ENCODE measurements at regions not wholly inside any gene's neighbourhood (a gene's known extent, or its start where the extent isn't known, plus 50 kb on each side); places are given as distances from the start of the nearest gene placed in this dataset.

DNA sequence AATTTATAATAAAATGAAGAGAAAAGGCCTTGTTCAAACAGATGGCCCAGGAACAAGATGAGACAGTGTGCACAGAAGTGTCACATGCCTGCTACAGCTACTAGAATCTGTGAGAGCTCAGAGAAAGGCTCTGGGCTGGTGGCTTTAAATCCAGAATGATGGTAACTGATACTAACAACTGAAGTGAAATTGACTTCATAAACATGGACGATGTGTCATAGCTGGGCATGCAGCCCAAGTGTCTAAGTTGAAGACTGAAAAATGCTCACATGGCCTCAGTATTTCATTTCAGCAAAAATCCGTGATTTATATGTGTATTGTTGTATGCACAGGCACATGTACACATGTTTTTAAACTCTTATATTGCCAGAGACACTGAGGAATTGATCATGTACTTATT lies 208.3 kb upstream of the RUNX1 start:
- peak; percentile 94 for DNase-seq (ENCODE audit: low read depth)

GRCh38 chr21:35256468-35256988 lies 207.4 kb upstream of the RUNX1 start:
- peak; percentile 97 for DNase-seq (ENCODE audit: low read depth)

DNA sequence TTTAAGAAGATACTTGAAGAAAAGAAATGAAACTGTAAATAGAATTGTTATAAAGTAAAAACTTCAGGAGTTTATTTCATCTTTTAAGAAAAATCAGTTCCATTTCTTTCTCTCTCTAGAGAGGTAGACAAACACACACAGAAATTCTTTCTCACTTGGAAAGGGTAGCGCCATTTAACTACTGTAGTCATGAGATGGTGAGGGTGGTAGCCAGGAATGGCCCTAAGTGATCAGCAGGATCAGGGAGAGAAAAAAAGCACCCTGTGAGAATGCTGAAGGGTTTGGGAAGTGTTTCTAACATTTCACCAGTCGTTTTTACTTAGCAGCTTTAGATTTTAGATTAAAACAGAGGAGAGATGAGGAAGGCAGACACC lies 205.7 kb upstream of the RUNX1 start:
- DNase-seq (ENCODE audit: low read depth), result no peak

GRCh38 chr21:35254006-35254764 lies 205.1 kb upstream of the RUNX1 start:
- DNase-seq (ENCODE audit: low read depth), result peak; percentile 93

DNA sequence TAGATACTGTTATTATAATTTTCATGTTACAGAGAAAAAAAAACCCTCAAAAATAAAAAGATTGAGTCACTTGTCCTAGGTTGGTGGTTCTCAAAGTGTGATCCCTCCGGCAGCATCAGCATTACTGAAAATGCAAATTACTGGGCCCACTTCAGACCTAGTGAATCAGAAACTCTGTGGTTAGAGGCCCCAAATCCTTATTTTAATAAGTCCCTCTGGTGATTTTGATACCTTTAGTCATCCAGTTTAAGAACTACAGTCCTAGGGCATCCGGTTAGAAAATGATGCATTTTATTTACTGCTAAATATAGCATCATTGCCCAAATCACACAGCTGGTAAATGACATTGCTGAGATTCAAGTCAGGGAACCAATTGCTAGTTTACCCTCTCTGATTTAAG lies 203.7 kb upstream of the RUNX1 start:
- peak; percentile 52 for DNase-seq (ENCODE audit: low read depth)

GRCh38 chr21:35249636-35250035 lies 200.5 kb upstream of the RUNX1 start:
- no peak for DNase-seq (ENCODE audit: low read depth)

GRCh38 chr21:35245879-35246278 lies 196.8 kb upstream of the RUNX1 start:
- DNase-seq (ENCODE audit: low read depth), result no peak

DNA sequence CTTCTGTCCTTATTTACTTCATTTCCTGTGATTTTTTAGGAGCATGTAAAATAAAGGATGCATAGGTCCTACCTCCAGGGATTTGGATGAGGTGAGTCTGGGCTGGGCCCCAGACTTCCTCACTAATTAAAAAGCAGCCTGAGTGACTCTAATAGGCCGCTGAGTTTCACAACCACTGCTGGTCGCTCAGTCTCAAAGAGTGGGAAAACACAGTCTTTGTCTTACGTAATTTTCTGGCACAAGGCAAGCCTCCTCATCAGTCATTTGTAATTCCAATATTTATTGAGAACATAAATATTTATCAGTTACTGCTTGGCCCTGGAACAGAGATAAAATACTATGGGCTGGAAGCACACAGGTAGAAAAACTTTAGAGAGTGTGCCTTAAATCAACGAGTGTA lies 195.4 kb upstream of the RUNX1 start:
- peak; percentile 49 for DNase-seq (ENCODE audit: low read depth)

DNA sequence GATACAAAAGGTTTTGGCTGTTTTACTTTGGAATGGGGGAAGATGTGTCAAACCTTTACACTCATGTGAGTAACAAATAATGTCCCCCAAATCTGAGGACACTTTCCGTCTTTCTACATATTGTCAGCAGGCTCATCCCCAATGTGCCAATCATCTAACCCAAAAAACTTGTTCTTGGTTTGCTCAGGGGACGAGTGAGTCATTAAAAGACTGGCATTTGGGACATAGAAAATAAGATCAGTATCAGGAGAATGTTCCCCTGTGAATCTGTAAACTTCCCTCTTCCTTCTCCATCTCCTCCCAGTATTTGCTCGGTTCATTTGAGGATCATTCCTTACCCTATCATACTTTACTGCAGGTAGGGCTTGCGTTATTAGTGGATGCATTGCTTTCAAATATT lies 194.1 kb upstream of the RUNX1 start:
- no peak for DNase-seq (ENCODE audit: low read depth)

GRCh38 chr21:35239811-35240219 lies 190.7 kb upstream of the RUNX1 start:
- no peak for DNase-seq (ENCODE audit: low read depth)

GRCh38 chr21:35238119-35238518 lies 189.0 kb upstream of the RUNX1 start:
- DNase-seq (ENCODE audit: low read depth), result no peak

DNA sequence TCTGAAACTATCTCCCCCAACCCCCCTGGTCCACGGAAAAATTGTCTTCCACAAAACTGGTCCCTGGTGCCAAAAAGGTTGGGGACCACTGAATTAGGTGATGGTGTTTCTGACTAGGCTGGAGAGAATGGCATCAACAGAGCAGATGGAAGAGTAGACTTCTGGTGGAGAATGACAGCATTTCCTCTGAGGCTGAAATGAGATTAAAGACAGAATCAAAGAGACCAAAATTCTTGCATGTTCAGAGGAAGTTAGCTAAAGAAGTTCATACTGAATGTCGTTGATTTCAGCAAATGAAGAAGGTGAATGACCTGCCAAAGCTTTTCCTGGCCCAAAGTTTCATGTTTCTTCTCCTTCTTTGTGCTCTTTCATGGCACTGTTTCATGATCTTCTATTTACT lies 188.2 kb upstream of the RUNX1 start:
- DNase-seq (ENCODE audit: low read depth), result no peak

DNA sequence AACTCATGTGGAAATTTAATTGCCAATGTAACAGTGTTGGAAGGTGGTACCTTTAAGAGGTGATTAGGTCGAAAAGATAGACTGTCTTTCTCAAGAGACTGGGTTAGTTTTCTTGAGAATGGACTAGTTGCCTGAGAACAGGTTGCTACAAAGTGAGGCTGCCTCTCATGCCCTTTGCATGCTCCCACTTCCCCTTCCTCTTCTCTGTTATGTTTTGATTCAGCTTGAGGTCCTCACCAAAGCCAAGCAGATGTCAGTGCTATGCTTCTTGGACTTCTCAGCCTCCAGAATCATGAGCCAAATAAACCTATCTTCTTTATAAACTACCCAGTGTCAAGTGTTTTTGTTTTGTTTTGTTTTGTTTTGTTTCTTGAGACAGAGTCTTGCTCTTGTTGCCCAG lies 187.0 kb upstream of the RUNX1 start:
- DNase-seq (ENCODE audit: low read depth), result no peak

- DNase-seq (ENCODE audit: low read depth), result peak; percentile 30
These were observed 185.6 kb upstream of the RUNX1 start for GRCh38 chr21:35234725-35235124.

DNA sequence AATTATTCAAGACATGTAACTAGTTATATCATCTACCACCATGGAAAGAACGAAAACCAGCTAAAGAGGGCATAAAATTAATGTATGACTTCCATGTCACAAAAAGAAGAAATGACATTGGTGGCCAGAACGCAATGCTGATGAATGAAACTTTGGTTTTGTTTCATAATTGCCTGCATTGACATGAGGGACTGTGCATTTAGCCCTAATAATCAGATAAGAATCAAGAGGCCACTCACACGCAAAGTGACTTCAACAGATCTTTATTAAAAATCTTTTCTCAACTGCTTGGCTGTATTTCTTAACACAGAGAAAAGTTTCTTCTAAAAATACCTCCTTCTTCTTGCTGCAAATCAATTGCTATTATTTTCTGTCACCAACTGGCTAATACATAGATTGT lies 184.7 kb upstream of the RUNX1 start:
- no peak for DNase-seq (ENCODE audit: low read depth)

GRCh38 chr21:35232545-35233176 lies 183.6 kb upstream of the RUNX1 start:
- DNase-seq (ENCODE audit: low read depth), result peak; percentile 65

DNA sequence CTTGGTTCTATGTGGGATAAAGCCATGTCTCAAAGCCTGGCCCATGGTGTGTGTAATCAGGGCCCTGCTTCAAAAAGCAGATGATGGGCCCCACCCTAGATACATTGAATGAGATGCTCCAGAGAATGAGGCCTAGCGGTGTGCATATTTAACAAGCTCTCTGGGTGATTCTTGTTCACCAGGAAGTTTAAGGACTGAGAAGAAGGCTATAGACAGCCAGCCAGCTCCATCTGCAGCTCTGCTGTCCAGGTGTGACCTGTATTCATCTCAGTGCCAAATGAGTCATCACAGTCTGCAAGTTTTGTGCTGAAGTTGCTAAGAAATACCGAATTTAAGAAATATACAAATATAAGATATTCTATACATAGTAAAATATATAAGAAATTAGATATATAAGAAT lies 182.0 kb upstream of the RUNX1 start:
- no peak for DNase-seq (ENCODE audit: low read depth)

DNA sequence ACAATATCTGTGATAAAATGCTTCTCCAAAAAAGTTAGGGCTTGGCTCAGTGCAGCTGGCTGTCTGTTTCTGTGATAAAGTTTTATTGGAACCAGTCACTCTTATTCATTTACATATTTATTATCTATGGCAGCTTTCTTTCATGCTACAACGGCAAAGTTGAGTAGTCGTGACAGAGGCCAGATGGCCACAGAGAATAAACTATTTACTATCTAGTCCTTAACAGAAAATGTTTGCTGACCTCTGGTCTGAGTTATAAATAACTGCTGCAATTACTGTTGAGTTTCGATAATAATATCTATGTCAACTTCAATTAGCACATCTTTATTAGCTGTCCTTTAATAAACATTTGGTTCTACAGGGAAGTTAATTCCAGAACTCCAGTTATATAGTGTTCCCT lies 180.2 kb upstream of the RUNX1 start:
- DNase-seq (ENCODE audit: low read depth), result no peak

- no peak for DNase-seq (ENCODE audit: low read depth)
These were observed 178.7 kb upstream of the RUNX1 start for GRCh38 chr21:35227786-35228185.

GRCh38 chr21:35226968-35227744 lies 178.1 kb upstream of the RUNX1 start:
- DNase-seq (ENCODE audit: low read depth), result no peak

- peak; percentile 95 for DNase-seq (ENCODE audit: low read depth)
These were observed 177.2 kb upstream of the RUNX1 start for GRCh38 chr21:35226328-35226727.

- no peak for DNase-seq (ENCODE audit: low read depth)
These were observed 176.5 kb upstream of the RUNX1 start for GRCh38 chr21:35225573-35225972.
